DND-41 (cell line): ENCODE measurements at regions not wholly inside any gene's neighbourhood (a gene's known extent, or its start where the extent isn't known, plus 50 kb on each side); places are given as distances from the start of the nearest gene placed in this dataset.

Source experiments
- ATAC-seq: fragments of 200-7000 bp; cut with Tn5 transposase; 3 replicates; pipeline ENCODE4 v1.9.1; 2021; ENCODE audit warnings: low read depth; ENCODE audit not compliant: insufficient read depth
- DNase-seq: peaks from one replicate; pipeline ENCODE4 v3.0.0-alpha.2; 2020
- H2AFZ ChIP-seq: 2 replicates; pipeline ENCODE4 v1.6.0; 2012; ENCODE audit warnings: low read depth, low read length
- H3K27ac ChIP-seq: 2 replicates; pipeline ENCODE4 v1.5.1; 2012; ENCODE audit warnings: low read length, inconsistent platforms
- H3K27me3 ChIP-seq: fragments of 200-600 bp; sonication (generic); 2 replicates; pipeline ENCODE4 v1.6.0; 2012; ENCODE audit warnings: low read length, mild to moderate bottlenecking, inconsistent platforms; ENCODE audit not compliant: insufficient read depth, poor library complexity
- H3K36me3 ChIP-seq: 2 replicates; pipeline ENCODE4 v1.5.1; 2012; ENCODE audit warnings: low read length, inconsistent platforms; ENCODE audit not compliant: insufficient read depth
- H3K4me1 ChIP-seq: 2 replicates; pipeline ENCODE4 v1.5.1; 2012; ENCODE audit warnings: mild to moderate bottlenecking, low read length; ENCODE audit not compliant: insufficient read depth
- H3K4me2 ChIP-seq: 2 replicates; pipeline ENCODE4 v1.6.0; 2012; ENCODE audit warnings: mild to moderate bottlenecking, moderate library complexity, low read length, inconsistent platforms; ENCODE audit not compliant: insufficient read depth
- H3K4me3 ChIP-seq, 2 experiments: fragments of 200-600 bp in 1 of 2; shearing (Covaris generic) in 1 of 2; 2 replicates each; pipeline ENCODE4 v1.5.1; 2012 to 2016; ENCODE audit warnings: inconsistent platforms in 2 of 2, low read length in 2 of 2, mild to moderate bottlenecking in 2 of 2, low read depth in 1 of 2, moderate library complexity in 1 of 2
- H3K79me2 ChIP-seq: 2 replicates; pipeline ENCODE4 v1.6.0; 2012; ENCODE audit warnings: low read length, inconsistent platforms; ENCODE audit not compliant: insufficient read depth
- H3K9ac ChIP-seq: 2 replicates; pipeline ENCODE4 v1.6.0; 2012; ENCODE audit warnings: low read depth, mild to moderate bottlenecking, inconsistent platforms, low read length, moderate library complexity
- H3K9me3 ChIP-seq: 2 replicates; pipeline ENCODE4 v1.5.1; 2012; ENCODE audit warnings: low read length, moderate library complexity, mild to moderate bottlenecking, inconsistent platforms; ENCODE audit not compliant: insufficient read depth, severe bottlenecking
- H4K20me1 ChIP-seq: 2 replicates; pipeline ENCODE4 v1.6.0; 2012; ENCODE audit warnings: low read length; ENCODE audit not compliant: insufficient read depth
- EZH2 ChIP-seq: IDR thresholded peaks from 3 replicates; pipeline ENCODE4 v1.6.1; 2012; ENCODE audit warnings: borderline replicate concordance, low read depth, mild to moderate bottlenecking, moderate library complexity, low read length, inconsistent platforms; ENCODE audit not compliant: severe bottlenecking
- TF ChIP-seq, protein P1 (sequence below): IDR thresholded peaks from 2 replicates; pipeline ENCODE4 v1.5.1; 2012; ENCODE audit warnings: borderline replicate concordance, low read length, moderate library complexity, mild to moderate bottlenecking; ENCODE audit not compliant: poor library complexity, severe bottlenecking; ENCODE audit errors: extremely low read depth

DNA sequence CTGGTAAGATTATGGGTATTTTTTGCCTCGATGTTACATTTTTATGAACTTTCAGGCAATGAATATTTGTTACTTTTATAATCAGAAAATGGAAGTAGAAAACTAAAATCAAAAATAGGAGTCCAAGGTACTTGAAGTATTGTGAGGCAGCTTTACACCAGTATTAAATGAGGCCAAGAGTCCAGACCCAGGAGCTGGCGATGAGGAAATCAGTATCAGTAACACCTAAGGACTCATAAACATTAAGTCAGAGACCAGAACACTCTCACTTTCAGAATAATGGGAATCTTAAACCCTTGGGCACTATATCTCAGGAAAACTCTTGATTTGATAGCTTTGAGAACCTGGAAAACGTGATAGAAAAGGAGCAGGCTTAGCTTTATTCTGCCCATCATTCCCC, 208.8 kb downstream of the GXYLT1 start:
- H4K20me1 ChIP-seq, result no peaks in the 10 kb centered on the region
- no peaks in the 10 kb centered on the region for H3K9me3 ChIP-seq
- H3K79me2 ChIP-seq, result no peaks in the 10 kb centered on the region
- ATAC-seq (no peak), DNase-seq (no peak)
- H3K27me3 ChIP-seq, result no peaks in the 10 kb centered on the region
- no peaks in the 10 kb centered on the region for H3K4me1 ChIP-seq
- no peak overlapping the region for H3K4me3 ChIP-seq
- H3K36me3 ChIP-seq, result no peaks in the 10 kb centered on the region
- H3K4me2 ChIP-seq, result no peak overlapping the region
- no peak overlapping the region for H2AFZ ChIP-seq
- no peak for TF ChIP-seq EZH2
- TF ChIP-seq, protein P1, sequence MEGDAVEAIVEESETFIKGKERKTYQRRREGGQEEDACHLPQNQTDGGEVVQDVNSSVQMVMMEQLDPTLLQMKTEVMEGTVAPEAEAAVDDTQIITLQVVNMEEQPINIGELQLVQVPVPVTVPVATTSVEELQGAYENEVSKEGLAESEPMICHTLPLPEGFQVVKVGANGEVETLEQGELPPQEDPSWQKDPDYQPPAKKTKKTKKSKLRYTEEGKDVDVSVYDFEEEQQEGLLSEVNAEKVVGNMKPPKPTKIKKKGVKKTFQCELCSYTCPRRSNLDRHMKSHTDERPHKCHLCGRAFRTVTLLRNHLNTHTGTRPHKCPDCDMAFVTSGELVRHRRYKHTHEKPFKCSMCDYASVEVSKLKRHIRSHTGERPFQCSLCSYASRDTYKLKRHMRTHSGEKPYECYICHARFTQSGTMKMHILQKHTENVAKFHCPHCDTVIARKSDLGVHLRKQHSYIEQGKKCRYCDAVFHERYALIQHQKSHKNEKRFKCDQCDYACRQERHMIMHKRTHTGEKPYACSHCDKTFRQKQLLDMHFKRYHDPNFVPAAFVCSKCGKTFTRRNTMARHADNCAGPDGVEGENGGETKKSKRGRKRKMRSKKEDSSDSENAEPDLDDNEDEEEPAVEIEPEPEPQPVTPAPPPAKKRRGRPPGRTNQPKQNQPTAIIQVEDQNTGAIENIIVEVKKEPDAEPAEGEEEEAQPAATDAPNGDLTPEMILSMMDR, result no peak
- no peak overlapping the region for H3K9ac ChIP-seq
- H3K27ac ChIP-seq, result no peak overlapping the region

DNA sequence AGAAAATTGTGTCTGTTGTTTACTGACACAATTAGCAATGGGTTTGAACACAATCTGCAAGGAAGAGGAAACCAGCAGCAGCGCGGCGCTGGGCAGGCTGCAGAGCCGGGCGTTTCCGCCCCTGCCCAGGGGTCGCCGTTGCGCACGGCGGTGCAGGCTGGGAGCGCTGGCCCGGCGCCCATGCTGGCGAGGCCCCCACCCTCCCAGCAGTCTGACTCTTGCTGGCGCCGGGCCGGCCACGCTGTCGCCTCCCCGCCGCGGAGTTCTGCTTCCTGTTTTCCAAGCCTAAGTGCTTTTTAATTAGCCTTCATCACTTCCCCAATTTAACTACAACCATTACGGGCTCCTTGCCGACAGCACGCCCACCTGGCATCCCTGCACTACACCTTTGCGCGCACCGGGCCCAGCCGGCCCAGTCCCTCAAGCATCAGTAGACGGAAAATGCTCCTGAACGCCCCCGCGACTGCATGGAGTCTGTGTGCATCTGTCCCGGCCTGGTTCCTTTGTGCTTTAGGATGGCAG, 212.1 kb downstream of the GXYLT1 start:
- no peaks in the 10 kb centered on the region for H3K27me3 ChIP-seq
- no peaks in the 10 kb centered on the region for H3K36me3 ChIP-seq
- no peaks in the 10 kb centered on the region for H4K20me1 ChIP-seq
- H3K4me3 ChIP-seq, result no peak overlapping the region
- H3K4me1 ChIP-seq, result no peaks in the 10 kb centered on the region
- H3K27ac ChIP-seq, result no peak overlapping the region
- ATAC-seq (no peak), DNase-seq (no peak)
- TF ChIP-seq EZH2, result no peak
- TF ChIP-seq, protein P1, result no peak
- H3K4me2 ChIP-seq, result no peak overlapping the region
- no peaks in the 10 kb centered on the region for H3K9me3 ChIP-seq
- no peak overlapping the region for H2AFZ ChIP-seq
- H3K79me2 ChIP-seq, result no peaks in the 10 kb centered on the region
- H3K9ac ChIP-seq, result no peak overlapping the region

DNA sequence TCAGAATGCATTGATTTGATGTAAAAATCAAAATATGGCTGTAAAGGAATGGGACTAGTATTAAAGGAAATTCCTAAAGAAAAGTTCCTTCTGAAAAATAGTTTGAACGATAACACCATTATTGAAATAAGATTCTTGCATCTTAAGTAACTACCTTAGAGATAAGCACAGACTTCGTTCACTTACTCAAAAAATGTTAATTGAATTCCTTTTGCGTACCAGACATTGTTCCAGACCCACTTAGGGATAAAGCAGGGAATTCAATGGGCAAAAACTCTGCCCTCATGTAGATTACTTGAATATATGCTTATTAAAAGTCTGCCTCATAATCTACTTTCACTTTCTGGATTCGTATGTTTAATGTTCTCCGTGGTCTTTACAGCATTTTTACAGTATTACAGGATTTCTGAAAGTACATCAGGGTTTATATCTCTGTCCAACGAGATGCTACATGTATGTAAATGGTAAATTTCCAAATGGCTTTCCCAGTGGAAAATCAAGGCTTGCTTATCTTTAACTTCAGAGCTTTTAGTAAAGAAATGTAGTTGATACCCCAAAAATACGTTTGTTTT, 213.7 kb downstream of the GXYLT1 start:
- ATAC-seq (no peak), DNase-seq (no peak)
- H3K9ac ChIP-seq, result no peak overlapping the region
- no peaks in the 10 kb centered on the region for H4K20me1 ChIP-seq
- H3K4me3 ChIP-seq, result no peak overlapping the region
- H3K36me3 ChIP-seq, result no peaks in the 10 kb centered on the region
- H3K4me2 ChIP-seq, result peak overlapping the region; percentile 14; the same call in 1 of the 2 replicates
- no peaks in the 10 kb centered on the region for H3K27me3 ChIP-seq
- H2AFZ ChIP-seq, result no peak overlapping the region
- TF ChIP-seq EZH2, result no peak
- TF ChIP-seq, protein P1, result no peak
- no peaks in the 10 kb centered on the region for H3K4me1 ChIP-seq
- no peak overlapping the region for H3K27ac ChIP-seq
- no peaks in the 10 kb centered on the region for H3K79me2 ChIP-seq
- no peaks in the 10 kb centered on the region for H3K9me3 ChIP-seq

DNA sequence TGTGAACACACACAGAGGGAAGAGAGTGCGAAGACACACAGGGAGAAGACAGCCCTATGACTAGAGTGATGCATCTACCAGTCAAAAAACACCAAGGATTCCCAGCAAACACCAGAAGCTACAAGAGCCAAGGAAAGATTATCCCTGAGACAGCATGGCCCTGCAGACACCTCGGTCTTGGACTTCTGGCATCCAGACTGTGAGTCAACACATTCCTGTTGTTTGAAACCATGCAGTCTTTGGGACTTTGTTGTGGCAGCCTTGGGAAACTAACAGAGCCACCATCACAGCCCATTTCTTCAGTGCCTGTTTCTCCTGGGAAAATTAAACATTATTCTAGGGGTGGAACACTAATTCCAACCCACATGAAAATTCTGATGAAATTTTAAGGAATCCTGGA, 220.6 kb downstream of the GXYLT1 start:
- Histone ChIP-seq H3K9me3 (no peaks in the 10 kb centered on the region), H4K20me1 (no peaks in the 10 kb centered on the region), H3K4me1 (no peaks in the 10 kb centered on the region), H3K4me2 (no peak overlapping the region), H3K79me2 (no peaks in the 10 kb centered on the region), H3K27ac (no peak overlapping the region), H3K4me3 (no peak overlapping the region), H2AFZ (no peak overlapping the region), H3K27me3 (no peaks in the 10 kb centered on the region), H3K9ac (no peak overlapping the region), H3K36me3 (no peaks in the 10 kb centered on the region)
- ATAC-seq (no peak), DNase-seq (no peak)
- no peak for TF ChIP-seq EZH2
- TF ChIP-seq, protein P1, result no peak
